Mesenchymal stem cell (in vitro differentiated cells and primary cell): ENCODE measurements at regions not wholly inside any gene's neighbourhood (a gene's known extent, or its start where the extent isn't known, plus 50 kb on each side); places are given as distances from the start of the nearest gene placed in this dataset.
"Not testable (repeated sequence)": the region's sequence is repeated elsewhere in the genome, so short reads cannot be mapped to it uniquely, and the experiment has no call there.

ENCODE experiments used
- DNase-seq: peaks from one replicate; pipeline ENCODE4 v3.0.0-alpha.2; 2013
- H2AFZ ChIP-seq: one replicate; pipeline ENCODE4 v1.6.1; 2013; ENCODE audit warnings: low read depth, mild to moderate bottlenecking, control low read depth, inconsistent platforms, low read length, moderate library complexity
- H2AK5ac ChIP-seq: 2 replicates; pipeline ENCODE4 v1.6.1; 2013; ENCODE audit warnings: low read length, moderate library complexity, mild to moderate bottlenecking, inconsistent platforms; ENCODE audit not compliant: severe bottlenecking
- H2BK120ac ChIP-seq: one replicate; pipeline ENCODE4 v1.6.1; 2013; ENCODE audit warnings: low read depth, mild to moderate bottlenecking, inconsistent platforms, low read length, moderate library complexity
- H2BK12ac ChIP-seq, 2 experiments: one replicate each; pipeline ENCODE4 v1.6.1; 2013; ENCODE audit warnings: inconsistent platforms in 2 of 2, low read length in 2 of 2, mild to moderate bottlenecking in 2 of 2, moderate library complexity in 2 of 2, control low read depth in 1 of 2
- H2BK15ac ChIP-seq: one replicate; pipeline ENCODE4 v1.6.1; 2013; ENCODE audit warnings: mild to moderate bottlenecking, low read depth, inconsistent platforms; ENCODE audit not compliant: poor library complexity, severe bottlenecking
- H2BK5ac ChIP-seq: 2 replicates; pipeline ENCODE4 v1.6.1; 2013; ENCODE audit warnings: low read depth, mild to moderate bottlenecking, low read length, control low read depth, inconsistent platforms; ENCODE audit not compliant: poor library complexity, severe bottlenecking
- H3K14ac ChIP-seq, 2 experiments: one replicate each; pipeline ENCODE4 v1.6.1; 2013; ENCODE audit warnings: inconsistent platforms in 2 of 2, low read length in 2 of 2, control low read depth in 1 of 2, mild to moderate bottlenecking in 1 of 2, moderate library complexity in 1 of 2
- H3K18ac ChIP-seq, 2 experiments: one replicate each; pipeline ENCODE4 v1.6.1; 2013; ENCODE audit warnings: inconsistent platforms in 2 of 2, low read length in 2 of 2, control low read depth in 1 of 2, low read depth in 1 of 2, mild to moderate bottlenecking in 1 of 2
- H3K23ac ChIP-seq, 2 experiments: one replicate each; pipeline ENCODE4 v1.6.1; 2013; ENCODE audit warnings: inconsistent platforms in 2 of 2, low read length in 2 of 2, mild to moderate bottlenecking in 2 of 2, moderate library complexity in 2 of 2, control low read depth in 1 of 2
- H3K27ac ChIP-seq: 2 replicates; pipeline ENCODE4 v1.5.1; 2013; ENCODE audit warnings: mild to moderate bottlenecking, moderate library complexity, low read length, control low read depth, inconsistent platforms; ENCODE audit not compliant: poor library complexity, severe bottlenecking
- H3K27me3 ChIP-seq, 2 experiments: 2 replicates each; pipeline versions ENCODE4 v1.6.1 to v1.7.0; 2013; ENCODE audit warnings: low read length in 2 of 2, mild to moderate bottlenecking in 2 of 2, moderate library complexity in 2 of 2, control low read depth in 1 of 2, inconsistent platforms in 1 of 2; ENCODE audit not compliant: control insufficient read depth in 1 of 2, insufficient read depth in 1 of 2
- H3K36me3 ChIP-seq, 2 experiments: 2 replicates each; pipeline versions ENCODE4 v1.6.1 to v1.7.0; 2013; ENCODE audit warnings: low read length in 2 of 2, control low read depth in 1 of 2, inconsistent platforms in 1 of 2, low read depth in 1 of 2, mild to moderate bottlenecking in 1 of 2; ENCODE audit not compliant: insufficient read depth in 2 of 2, control insufficient read depth in 1 of 2
- H3K4ac ChIP-seq, 2 experiments: one replicate each; pipeline ENCODE4 v1.6.1; 2013; ENCODE audit warnings: inconsistent platforms in 2 of 2, low read length in 2 of 2, mild to moderate bottlenecking in 2 of 2, moderate library complexity in 2 of 2, control low read depth in 1 of 2, low read depth in 1 of 2
- H3K4me1 ChIP-seq: 2 replicates; pipeline ENCODE4 v1.6.1; 2013; ENCODE audit warnings: low read depth, low read length, control low read depth; ENCODE audit not compliant: control insufficient read depth, insufficient read depth
- H3K4me2 ChIP-seq: 2 replicates; pipeline ENCODE4 v1.6.1; 2013; ENCODE audit warnings: low read length, mild to moderate bottlenecking, inconsistent platforms; ENCODE audit not compliant: poor library complexity, severe bottlenecking
- H3K4me3 ChIP-seq, 2 experiments: 2 replicates each; pipeline versions ENCODE4 v1.5.1 to v1.7.0; 2013; ENCODE audit warnings: low read length in 2 of 2, mild to moderate bottlenecking in 2 of 2, control low read depth in 1 of 2, low read depth in 1 of 2; ENCODE audit not compliant: insufficient read depth in 1 of 2
- H3K79me1 ChIP-seq: replicated peaks from 2 replicates; pipeline ENCODE4 v1.6.1; 2013; ENCODE audit warnings: mild to moderate bottlenecking, control low read depth, low read length, inconsistent platforms; ENCODE audit not compliant: poor library complexity, severe bottlenecking
- H3K9ac ChIP-seq: 2 replicates; pipeline ENCODE4 v1.7.0; 2013; ENCODE audit warnings: mild to moderate bottlenecking, low read length, moderate library complexity
- H3K9me3 ChIP-seq: 2 replicates; pipeline ENCODE4 v1.7.0; 2013; ENCODE audit warnings: mild to moderate bottlenecking, low read length; ENCODE audit not compliant: control insufficient read depth
- H4K8ac ChIP-seq: one replicate; pipeline ENCODE4 v1.6.1; 2013; ENCODE audit warnings: inconsistent platforms, mild to moderate bottlenecking, low read length, moderate library complexity
- H4K91ac ChIP-seq: one replicate; pipeline ENCODE4 v1.6.1; 2013; ENCODE audit warnings: mild to moderate bottlenecking, low read length, inconsistent platforms
- WGBS: methylation state at CpG from one replicate; pipeline ENCODE4 v1.1.7; 2013; ENCODE audit warnings: mixed read lengths; 5-methylcytosine and 5-hydroxymethylcytosine counted together

GRCh38 chr6:57966757-57967156 is 649.3 kb downstream of the PRIM2 start:
- not testable (repeated sequence) for H2AK5ac ChIP-seq, H3K18ac ChIP-seq, H2BK12ac ChIP-seq, H3K79me1 ChIP-seq, H2BK5ac ChIP-seq, H3K9me3 ChIP-seq, H3K9ac ChIP-seq, H3K4me2 ChIP-seq, H3K23ac ChIP-seq, H3K27ac ChIP-seq, H2BK120ac ChIP-seq, H3K36me3 ChIP-seq, H3K14ac ChIP-seq, H2BK15ac ChIP-seq, H4K8ac ChIP-seq, H3K4ac ChIP-seq, H3K4me1 ChIP-seq, H3K27me3 ChIP-seq, H3K4me3 ChIP-seq, H4K91ac ChIP-seq, DNase-seq, H2AFZ ChIP-seq

- H3K4me1 ChIP-seq, DNase-seq, H2AFZ ChIP-seq, H3K79me1 ChIP-seq, H2AK5ac ChIP-seq, H3K27ac ChIP-seq, H4K91ac ChIP-seq, H4K8ac ChIP-seq, H3K27me3 ChIP-seq, H2BK15ac ChIP-seq, H3K14ac ChIP-seq, H3K4me3 ChIP-seq, H3K9ac ChIP-seq, H2BK12ac ChIP-seq, H3K23ac ChIP-seq, H3K9me3 ChIP-seq, H2BK5ac ChIP-seq, H3K4me2 ChIP-seq, H3K36me3 ChIP-seq, H3K18ac ChIP-seq, H2BK120ac ChIP-seq, H3K4ac ChIP-seq: not testable (repeated sequence)
- WGBS, result no CpG with 5 or more reads among the region's 4 CpGs
Observed at GRCh38 chr6:57971956-57972355, 654.5 kb downstream of the PRIM2 start.

GRCh38 chr6:57974653-57975052 is 657.2 kb downstream of the PRIM2 start:
- Histone ChIP-seq H2BK120ac (no peak overlapping the region), H3K36me3 (no peaks in the 10 kb centered on the region), H3K14ac (no peak overlapping the region), H3K4me2 (no peak overlapping the region), H2AFZ (no peak overlapping the region), H2BK15ac (no peak overlapping the region), H2BK5ac (no peak overlapping the region), H3K9ac (no peak overlapping the region), H3K4me3 (no peak overlapping the region), H2AK5ac (no peak overlapping the region), H3K27me3 (no peaks in the 10 kb centered on the region), H3K79me1 (no peaks in the 10 kb centered on the region), H3K4ac (no peak overlapping the region), H3K18ac (no peak overlapping the region), H4K91ac (no peak overlapping the region), H3K9me3 (peaks cover 4% of the 10 kb centered on the region), H3K27ac (no peak overlapping the region), H2BK12ac (no peak overlapping the region), H3K4me1 (no peaks in the 10 kb centered on the region), H4K8ac (no peak overlapping the region), H3K23ac (no peak overlapping the region)
- no peak for DNase-seq
- 78% methylated on average over 6 of the region's 7 CpGs for WGBS

- H2BK15ac ChIP-seq, H3K27me3 ChIP-seq, H3K4me2 ChIP-seq, H4K91ac ChIP-seq, H2AFZ ChIP-seq, H3K4me1 ChIP-seq, DNase-seq, H3K36me3 ChIP-seq, H4K8ac ChIP-seq, H3K79me1 ChIP-seq, H3K18ac ChIP-seq, H2AK5ac ChIP-seq, H3K4me3 ChIP-seq, H3K9ac ChIP-seq, H3K23ac ChIP-seq, H2BK120ac ChIP-seq, H2BK12ac ChIP-seq, H3K14ac ChIP-seq, H2BK5ac ChIP-seq, H3K4ac ChIP-seq, H3K9me3 ChIP-seq, H3K27ac ChIP-seq: not testable (repeated sequence)
- WGBS, result 88% methylated on average over 3 of the region's 10 CpGs
Observed at GRCh38 chr6:57975127-57975526, 657.7 kb downstream of the PRIM2 start.
